ENCODE measurements at regions not wholly inside any gene's neighbourhood (a gene's known extent, or its start where the extent isn't known, plus 50 kb on each side); places are given as distances from the start of the nearest gene placed in this dataset.
"Not testable (repeated sequence)": the region's sequence is repeated elsewhere in the genome, so short reads cannot be mapped to it uniquely, and the experiment has no call there.

DNA sequence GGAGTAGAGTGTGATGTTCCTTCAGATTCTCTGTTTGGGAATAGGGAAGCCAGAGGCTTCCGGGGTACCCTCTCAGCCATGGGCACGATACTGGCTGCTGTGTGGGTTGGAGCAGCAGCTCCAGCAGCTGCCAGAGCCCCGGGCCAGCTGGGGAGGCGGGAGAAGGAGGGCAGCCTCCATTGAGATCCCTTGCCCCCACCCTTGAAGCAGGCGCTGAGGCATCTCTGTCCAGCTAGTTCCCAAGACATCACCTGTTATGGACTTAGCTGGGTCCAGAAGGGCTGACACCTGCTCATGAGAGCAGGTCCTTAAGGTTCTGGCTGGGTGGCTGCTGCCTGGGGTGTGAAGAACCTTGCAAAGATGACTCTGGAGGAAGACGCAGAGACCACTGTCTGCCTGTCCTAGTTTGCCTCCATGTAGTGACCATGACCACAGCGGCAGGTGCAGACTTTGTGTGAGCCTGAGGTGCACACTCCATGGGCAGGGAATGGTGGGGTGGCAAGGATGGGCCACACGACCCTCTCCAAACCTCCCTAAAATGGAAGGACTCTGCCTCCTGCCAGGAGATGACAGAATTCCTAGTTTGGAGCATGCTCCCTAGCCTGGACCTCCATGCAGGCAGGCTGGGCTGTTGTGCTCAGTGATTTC, 222.6 kb upstream of the C1orf174 start:
- DNase-seq: no peak

GRCh38 chr1:4124631-4125145, 224.6 kb upstream of the C1orf174 start:
- DNase-seq: no peak

DNA sequence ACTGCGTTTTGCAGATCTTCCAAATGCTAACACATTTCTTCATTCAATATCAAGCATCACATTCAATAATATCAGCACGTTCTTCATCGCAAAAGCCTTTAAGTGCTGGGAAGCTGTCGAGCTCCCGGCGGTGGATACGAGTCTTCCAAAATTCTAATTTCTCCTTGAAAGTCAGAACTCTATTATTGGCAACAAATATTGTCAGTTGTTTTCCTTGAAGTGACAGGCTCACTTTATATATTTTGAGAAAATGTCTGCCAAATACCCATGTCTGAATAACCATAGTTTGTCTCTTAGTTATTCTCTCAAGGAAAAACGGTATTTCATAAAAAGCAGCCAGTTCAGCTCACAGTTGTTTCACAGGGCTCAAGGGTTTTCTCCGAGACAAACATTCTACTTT, 226.2 kb upstream of the C1orf174 start:
- no peak for DNase-seq

- no peak for DNase-seq
Measured at GRCh38 chr1:4126731-4127591, 226.9 kb upstream of the C1orf174 start.

- DNase-seq: no peak
Measured at GRCh38 chr1:4127592-4128140, 227.6 kb upstream of the C1orf174 start.

DNA sequence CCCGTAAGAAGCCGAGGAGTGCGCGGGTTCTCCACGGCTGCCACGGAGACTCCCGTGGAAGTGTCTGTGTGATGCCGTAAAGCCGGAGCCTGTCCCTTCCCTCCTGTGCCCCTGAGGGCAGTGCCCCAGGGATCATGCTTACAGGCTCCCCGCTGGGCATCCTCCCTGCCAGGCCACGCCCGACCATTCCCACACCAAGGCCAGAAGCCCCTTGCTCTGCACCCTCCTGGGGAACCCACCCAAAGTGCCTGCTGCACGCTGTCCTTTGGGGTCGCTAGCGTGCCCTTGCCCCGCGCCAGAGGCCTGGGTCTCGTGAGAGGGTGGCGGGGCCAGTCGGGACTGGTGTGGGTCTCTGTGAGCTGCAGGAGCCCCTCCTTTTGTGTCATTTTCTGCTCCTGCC, 228.5 kb upstream of the C1orf174 start:
- no peak for DNase-seq

DNA sequence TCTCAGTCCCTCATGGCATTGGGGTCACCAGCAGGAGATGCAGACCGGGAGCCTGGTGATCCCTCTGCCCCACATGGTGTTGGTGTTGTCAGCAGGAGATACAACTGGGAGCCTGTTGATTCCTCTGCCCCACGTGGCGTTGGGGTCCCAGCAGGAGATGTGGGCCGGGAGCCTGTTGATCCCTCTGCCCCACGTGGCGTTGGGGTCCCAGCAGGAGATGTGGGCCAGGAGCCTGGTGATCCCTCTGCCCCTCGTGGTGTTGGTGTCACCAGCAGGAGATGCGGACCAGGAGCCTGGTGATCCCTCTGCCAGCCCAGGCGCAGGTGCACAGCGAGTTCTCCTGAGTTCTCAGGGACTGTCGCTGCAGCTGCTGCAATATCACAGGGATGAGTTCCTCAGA, 229.6 kb upstream of the C1orf174 start:
- DNase-seq: no peak

DNA sequence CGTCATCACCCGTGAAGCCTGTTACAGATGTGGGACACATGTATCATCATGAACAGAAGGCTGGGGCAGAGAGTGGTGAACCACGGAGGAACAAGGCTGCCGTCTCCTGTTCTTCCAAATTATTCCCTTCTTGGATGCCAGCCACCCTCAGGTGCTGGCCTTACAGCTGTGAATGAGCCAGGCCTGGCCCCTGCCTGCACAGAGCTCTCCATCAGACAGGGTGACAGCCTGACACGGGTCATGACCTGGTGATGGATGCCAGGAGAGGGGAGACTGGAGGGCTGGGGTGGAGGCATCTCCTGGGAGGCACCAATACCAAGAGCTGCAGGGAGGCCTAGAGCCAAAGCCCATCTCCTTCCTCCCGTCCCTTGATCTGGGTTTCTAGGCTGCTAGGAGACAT, 230.0 kb upstream of the C1orf174 start:
- no peak for DNase-seq

DNA sequence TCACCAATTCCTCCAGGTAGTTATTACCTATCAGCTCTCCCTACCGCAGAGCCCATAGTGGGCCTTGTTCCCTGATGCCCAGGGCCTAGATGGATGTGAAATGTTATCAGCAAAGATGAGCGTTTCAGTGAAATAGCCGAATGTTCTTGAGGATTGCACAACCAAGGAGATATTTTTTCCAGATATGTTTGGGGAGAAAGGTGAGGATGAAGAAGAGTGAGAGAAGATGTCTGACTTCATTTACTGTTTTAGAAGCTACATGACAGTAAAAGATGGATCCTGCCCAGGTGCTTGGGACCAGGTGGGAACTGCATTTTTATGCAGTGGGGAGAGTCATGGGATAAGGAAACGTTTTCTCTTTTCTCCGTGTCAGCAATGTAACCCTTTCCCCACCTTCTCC, 231.7 kb upstream of the C1orf174 start:
- DNase-seq: no peak

DNA sequence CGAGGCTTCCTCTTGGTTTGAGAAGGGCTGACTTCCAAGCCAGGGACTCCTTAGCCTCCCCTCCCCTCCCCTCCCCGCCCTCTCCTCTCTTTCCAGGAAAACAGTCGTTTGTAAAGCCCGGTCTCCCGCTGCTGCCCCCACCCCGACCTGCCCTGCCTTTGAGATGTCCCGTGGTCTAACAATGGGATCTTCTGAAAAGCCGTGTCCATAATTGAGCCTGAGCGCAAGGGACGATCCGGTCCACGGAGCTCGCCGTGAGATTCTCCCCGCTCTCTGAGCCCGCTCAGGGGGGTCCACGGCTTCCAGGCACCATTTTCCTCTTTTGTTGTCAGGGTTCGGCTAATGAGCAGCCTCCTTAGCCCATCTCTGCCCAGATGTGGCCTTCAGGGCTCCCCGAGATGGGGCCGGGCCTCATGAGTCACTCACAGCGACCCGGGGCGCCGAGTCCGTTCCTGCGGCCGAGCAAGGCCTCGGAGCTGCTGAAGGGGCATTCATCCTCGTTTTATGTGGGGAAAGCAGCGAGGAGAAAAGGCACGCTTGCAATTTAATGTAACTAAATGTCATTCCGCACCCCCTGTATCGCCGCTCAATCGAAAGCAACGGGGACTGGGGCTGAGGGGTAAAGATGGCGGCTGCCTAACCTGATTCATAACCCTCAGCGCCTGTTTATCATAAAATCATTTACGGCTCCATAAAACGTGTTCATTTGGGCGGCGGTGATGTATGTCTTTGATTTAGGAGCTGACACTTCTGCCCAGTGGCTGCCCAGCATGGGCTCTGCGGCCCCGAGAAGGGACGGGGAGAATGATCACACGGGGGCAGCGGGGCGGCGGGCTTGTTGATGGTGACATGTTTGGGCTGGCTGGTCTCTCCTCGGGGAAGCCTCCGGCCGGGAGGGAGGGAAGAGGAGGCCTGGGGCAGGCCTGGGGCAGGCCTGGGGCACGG, 232.6 kb upstream of the C1orf174 start:
- no peak for DNase-seq

DNA sequence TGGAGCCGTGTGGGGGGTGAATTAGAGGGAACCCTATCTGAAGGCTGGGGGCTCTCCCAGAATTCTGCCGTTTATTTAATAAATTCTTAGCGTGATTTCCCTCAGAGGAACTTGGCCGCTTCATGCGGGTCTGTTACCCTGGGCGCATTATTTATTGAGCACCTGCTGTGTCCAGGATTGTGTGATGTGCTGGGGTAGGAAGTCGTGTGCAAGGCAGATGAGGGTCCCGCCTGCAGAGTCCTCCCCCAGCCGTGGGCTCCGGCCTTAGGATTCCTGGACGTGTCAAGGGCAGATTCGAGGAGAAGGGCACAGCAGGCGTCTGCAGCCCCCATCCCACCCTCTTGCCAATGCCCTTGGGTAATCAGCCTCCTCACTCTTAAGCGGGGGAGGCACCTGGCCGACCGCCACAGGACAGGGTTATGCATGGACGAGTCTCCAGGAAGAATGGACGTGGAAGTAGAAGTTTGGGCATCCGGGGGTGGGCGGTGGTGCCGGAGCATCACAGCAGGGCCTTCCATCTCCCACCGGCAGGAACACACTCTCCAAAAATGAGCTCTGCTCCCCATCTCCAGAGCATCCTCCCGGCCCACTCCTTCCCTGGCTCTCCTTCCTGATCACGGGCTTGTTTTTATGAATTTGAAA, 233.3 kb upstream of the C1orf174 start:
- DNase-seq: no peak

- no peak for DNase-seq
Measured at GRCh38 chr1:4133939-4134321, 233.9 kb upstream of the C1orf174 start.

DNA sequence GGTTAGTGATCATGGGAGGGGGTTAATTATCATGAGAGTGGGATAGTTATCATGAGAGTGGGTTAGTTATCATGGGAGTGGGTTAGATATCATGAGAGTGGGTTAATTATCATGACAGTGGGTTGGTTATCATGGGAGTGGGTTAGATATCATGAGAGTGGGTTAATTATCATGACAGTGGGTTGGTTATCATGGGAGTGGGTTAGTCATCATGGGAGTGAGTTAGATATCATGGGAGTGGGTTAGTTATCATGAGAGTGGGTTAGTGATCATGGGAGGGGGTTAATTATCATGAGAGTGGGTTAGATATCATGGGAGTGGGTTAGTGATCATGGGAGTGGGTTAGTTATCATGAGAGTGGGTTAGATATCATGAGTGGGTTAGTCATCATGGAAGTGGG, 235.8 kb upstream of the C1orf174 start:
- not testable (repeated sequence) for DNase-seq

GRCh38 chr1:4137621-4138415, 237.7 kb upstream of the C1orf174 start:
- DNase-seq: no peak

DNA sequence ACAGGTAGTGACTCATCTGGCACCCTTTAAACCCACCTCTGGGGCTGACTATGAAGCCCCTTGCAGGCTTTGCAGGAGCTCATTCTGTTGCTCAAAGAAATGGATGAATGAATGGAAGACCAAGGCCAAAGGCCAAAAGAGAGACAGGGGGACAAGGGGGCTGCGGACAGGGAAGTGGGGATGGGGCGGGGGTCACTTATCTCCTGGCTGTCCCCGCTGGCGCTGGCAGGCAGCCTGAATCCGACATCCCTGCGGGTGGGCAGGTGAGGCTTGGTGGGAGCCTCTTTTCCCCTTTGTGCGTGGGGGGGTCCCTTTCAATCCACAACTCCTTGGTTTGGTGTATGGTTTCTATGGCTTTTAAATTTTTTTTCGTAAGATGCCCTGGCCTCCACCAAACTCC, 239.6 kb upstream of the C1orf174 start:
- no peak for DNase-seq

DNA sequence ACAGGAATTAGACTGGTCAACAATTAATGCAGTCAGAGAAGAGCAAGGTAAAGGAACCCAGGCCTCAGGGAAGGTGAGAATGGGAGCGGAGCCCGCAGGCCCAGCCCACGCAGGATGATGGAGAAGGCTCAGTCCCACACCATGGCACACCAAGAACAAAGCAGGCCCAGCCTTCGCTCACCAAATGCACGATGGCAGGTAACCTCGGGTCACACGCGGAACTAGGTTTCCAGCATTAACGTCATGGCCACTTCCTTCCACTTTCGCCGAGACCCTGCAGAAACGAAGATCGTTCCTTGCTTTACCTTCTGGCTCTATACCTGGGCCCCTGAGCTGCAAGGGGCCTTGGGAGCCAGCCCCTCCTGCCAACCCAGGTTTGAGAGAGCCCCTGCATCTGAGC, 240.2 kb upstream of the C1orf174 start:
- DNase-seq: no peak

- no peak for DNase-seq
Measured at GRCh38 chr1:4140821-4141220, 240.7 kb upstream of the C1orf174 start.

- no peak for DNase-seq
Measured at GRCh38 chr1:4144349-4144971, 244.4 kb upstream of the C1orf174 start.

- DNase-seq: no peak
Measured at GRCh38 chr1:4146101-4146500, 246.0 kb upstream of the C1orf174 start.

GRCh38 chr1:4146614-4147013, 246.5 kb upstream of the C1orf174 start:
- DNase-seq: no peak

- no peak for DNase-seq
Measured at GRCh38 chr1:4147509-4147908, 247.4 kb upstream of the C1orf174 start.
